ENCODE measurements at regions not wholly inside any gene's neighbourhood (a gene's known extent, or its start where the extent isn't known, plus 50 kb on each side); places are given as distances from the start of the nearest gene placed in this dataset.

GRCh38 chr17:69914520-69914919 is 160.5 kb upstream of the KCNJ16 start:
- no peaks in the 10 kb centered on the region for H3K36me3 ChIP-seq
- no peak for DNase-seq

GRCh38 chr17:69916761-69917160 is 158.3 kb upstream of the KCNJ16 start:
- H3K4me1 ChIP-seq: no peaks in the 10 kb centered on the region
- H3K27ac ChIP-seq: no peak overlapping the region
- no peaks in the 10 kb centered on the region for H3K27me3 ChIP-seq
- no peak for DNase-seq
- no peak overlapping the region for H3K4me3 ChIP-seq
- no peaks in the 10 kb centered on the region for H3K36me3 ChIP-seq
- no peaks in the 10 kb centered on the region for H3K9me3 ChIP-seq (replicated peaks)

More at GRCh38 chr17:69914520-69914919, 160.5 kb upstream of the KCNJ16 start:
- no peaks in the 10 kb centered on the region for H3K27me3 ChIP-seq
- H3K4me3 ChIP-seq: no peak overlapping the region
- H3K27ac ChIP-seq: no peak overlapping the region
- H3K4me1 ChIP-seq: no peaks in the 10 kb centered on the region
- H3K9me3 ChIP-seq (replicated peaks): no peaks in the 10 kb centered on the region

GRCh38 chr17:69918164-69918563 is 156.9 kb upstream of the KCNJ16 start:
- Histone ChIP-seq H3K9me3 (replicated peaks) (no peaks in the 10 kb centered on the region), H3K27ac (no peak overlapping the region), H3K27me3 (no peaks in the 10 kb centered on the region), H3K4me3 (no peak overlapping the region), H3K36me3 (no peaks in the 10 kb centered on the region), H3K4me1 (no peaks in the 10 kb centered on the region)
- DNase-seq: no peak

DNA sequence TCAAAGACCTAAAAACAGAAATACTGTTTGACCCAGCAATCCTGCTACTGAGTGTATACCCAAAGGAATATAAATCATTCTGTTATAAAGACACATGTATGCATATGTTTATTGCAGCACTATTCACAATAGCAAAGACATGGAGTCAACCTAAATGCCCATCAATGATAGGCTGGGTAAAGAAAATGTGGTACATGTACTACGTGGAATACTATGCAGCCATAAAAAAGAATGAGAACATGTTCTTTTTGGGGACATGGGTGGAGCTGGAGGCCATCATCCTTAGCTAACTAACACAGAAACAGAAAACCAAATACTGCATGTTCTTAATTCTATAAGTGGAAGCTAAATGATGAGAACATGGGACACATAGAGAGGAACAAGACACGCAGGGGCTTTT is 155.2 kb upstream of the KCNJ16 start:
- no peak overlapping the region for H3K4me3 ChIP-seq
- DNase-seq: no peak
- H3K27ac ChIP-seq: no peak overlapping the region
- no peaks in the 10 kb centered on the region for H3K9me3 ChIP-seq (replicated peaks)
- H3K27me3 ChIP-seq: no peaks in the 10 kb centered on the region
- no peaks in the 10 kb centered on the region for H3K4me1 ChIP-seq
- H3K36me3 ChIP-seq: no peaks in the 10 kb centered on the region

- Histone ChIP-seq H3K27me3 (no peaks in the 10 kb centered on the region), H3K4me1 (no peaks in the 10 kb centered on the region), H3K36me3 (no peaks in the 10 kb centered on the region), H3K27ac (no peak overlapping the region), H3K4me3 (no peak overlapping the region), H3K9me3 (replicated peaks) (no peaks in the 10 kb centered on the region)
- no peak for DNase-seq
These were observed 154.0 kb upstream of the KCNJ16 start for GRCh38 chr17:69921046-69921445.

- H3K9me3 ChIP-seq (replicated peaks): no peaks in the 10 kb centered on the region
- no peaks in the 10 kb centered on the region for H3K36me3 ChIP-seq
- H3K4me3 ChIP-seq: no peak overlapping the region
- H3K27ac ChIP-seq: no peak overlapping the region
- no peak for DNase-seq
- H3K27me3 ChIP-seq: no peaks in the 10 kb centered on the region
- H3K4me1 ChIP-seq: no peaks in the 10 kb centered on the region
These were observed 146.4 kb upstream of the KCNJ16 start for GRCh38 chr17:69928611-69929010.

DNA sequence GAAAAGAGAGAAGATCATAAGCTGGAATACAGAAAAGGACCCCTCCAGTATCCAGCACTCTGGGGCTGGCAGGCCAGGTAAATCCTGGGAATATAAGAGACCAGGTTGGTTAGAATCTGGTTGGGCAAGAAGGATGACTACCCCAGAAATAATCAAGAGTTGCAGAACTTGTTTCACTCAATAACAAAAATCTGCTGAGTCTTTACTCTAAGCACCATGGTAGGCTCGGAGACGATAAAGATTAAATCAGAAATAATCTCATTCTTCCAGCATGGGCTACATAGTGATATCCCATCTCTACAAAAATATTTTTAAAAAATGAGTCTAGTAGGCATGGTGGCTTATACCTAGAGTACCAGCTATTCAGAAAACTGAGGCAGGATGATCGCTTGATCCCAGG is 138.0 kb upstream of the KCNJ16 start:
- H3K4me3 ChIP-seq: no peak overlapping the region
- H3K9me3 ChIP-seq (replicated peaks): no peaks in the 10 kb centered on the region
- H3K4me1 ChIP-seq: no peaks in the 10 kb centered on the region
- DNase-seq: no peak
- H3K27ac ChIP-seq: no peak overlapping the region
- no peaks in the 10 kb centered on the region for H3K27me3 ChIP-seq
- no peaks in the 10 kb centered on the region for H3K36me3 ChIP-seq

DNA sequence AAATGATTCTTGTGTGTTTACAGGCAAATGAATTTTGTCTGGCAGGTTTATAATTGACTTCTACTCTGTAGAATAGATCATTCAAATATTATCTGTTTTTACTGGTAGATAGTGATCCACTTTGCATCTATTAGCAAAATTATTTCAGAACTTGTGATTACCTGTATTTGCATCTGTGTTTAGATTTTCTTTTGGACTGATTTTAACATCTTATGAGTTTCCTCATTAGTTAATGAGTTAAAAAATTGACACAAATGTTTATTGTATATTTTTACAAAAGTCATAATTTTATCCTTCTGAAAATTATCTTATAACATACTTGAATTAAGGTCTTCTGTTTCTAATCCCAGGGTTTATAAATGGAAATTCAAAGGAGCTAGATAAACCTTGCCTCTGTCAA is 132.0 kb upstream of the KCNJ16 start:
- DNase-seq: no peak
- Histone ChIP-seq H3K27me3 (no peaks in the 10 kb centered on the region; the same call in 1 of the 2 replicates), H3K27ac (no peak overlapping the region), H3K4me3 (no peak overlapping the region), H3K4me1 (no peaks in the 10 kb centered on the region), H3K9me3 (replicated peaks) (no peaks in the 10 kb centered on the region), H3K36me3 (no peaks in the 10 kb centered on the region)

GRCh38 chr17:69944406-69944805 is 130.6 kb upstream of the KCNJ16 start:
- no peak overlapping the region for H3K27ac ChIP-seq
- no peaks in the 10 kb centered on the region for H3K4me1 ChIP-seq
- no peaks in the 10 kb centered on the region for H3K9me3 ChIP-seq (replicated peaks)
- H3K36me3 ChIP-seq: no peaks in the 10 kb centered on the region
- no peak overlapping the region for H3K4me3 ChIP-seq
- no peaks in the 10 kb centered on the region; the same call in 1 of the 2 replicates for H3K27me3 ChIP-seq
- DNase-seq: no peak

DNA sequence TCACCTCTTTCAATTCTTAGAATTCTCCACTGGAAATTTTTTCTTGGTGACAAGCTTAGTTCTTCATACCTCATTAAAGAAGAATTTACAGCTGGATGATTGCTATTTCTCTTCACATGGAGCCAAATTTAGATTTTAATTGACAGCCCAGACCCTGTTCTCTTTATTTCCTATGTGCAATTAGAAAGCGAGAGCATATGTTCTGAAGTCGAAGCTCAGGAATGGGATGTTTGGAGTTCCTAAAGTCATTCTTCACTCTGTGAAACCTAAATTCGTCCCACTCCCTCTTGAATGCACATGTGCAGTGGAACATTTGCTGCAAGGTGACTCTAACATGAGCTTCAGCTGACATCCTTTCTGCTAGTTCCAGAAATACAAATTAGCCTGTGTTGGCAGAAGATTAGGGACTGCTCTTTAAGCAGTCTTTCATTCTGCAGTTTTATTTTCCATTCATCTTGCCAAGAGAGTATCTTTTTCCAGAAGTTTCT is 129.3 kb upstream of the KCNJ16 start:
- Histone ChIP-seq H3K9me3 (replicated peaks) (no peaks in the 10 kb centered on the region), H3K36me3 (no peaks in the 10 kb centered on the region), H3K27ac (no peak overlapping the region), H3K4me3 (no peak overlapping the region), H3K27me3 (no peaks in the 10 kb centered on the region; the same call in 1 of the 2 replicates), H3K4me1 (no peaks in the 10 kb centered on the region)
- DNase-seq: no peak

- no peak overlapping the region for H3K4me3 ChIP-seq
- H3K27ac ChIP-seq: no peak overlapping the region
- no peaks in the 10 kb centered on the region for H3K4me1 ChIP-seq
- no peak for DNase-seq
- H3K9me3 ChIP-seq (replicated peaks): no peaks in the 10 kb centered on the region
- H3K36me3 ChIP-seq: no peaks in the 10 kb centered on the region
- no peaks in the 10 kb centered on the region; the same call in 1 of the 2 replicates for H3K27me3 ChIP-seq
These were observed 127.8 kb upstream of the KCNJ16 start for GRCh38 chr17:69947027-69947759.

- Histone ChIP-seq H3K4me3 (no peak overlapping the region), H3K36me3 (no peaks in the 10 kb centered on the region), H3K9me3 (replicated peaks) (no peaks in the 10 kb centered on the region), H3K27me3 (no peaks in the 10 kb centered on the region; the same call in 1 of the 2 replicates), H3K4me1 (no peaks in the 10 kb centered on the region), H3K27ac (no peak overlapping the region)
- no peak for DNase-seq
These were observed 126.6 kb upstream of the KCNJ16 start for GRCh38 chr17:69948406-69948805.

GRCh38 chr17:69949496-69949895 is 125.5 kb upstream of the KCNJ16 start:
- Histone ChIP-seq H3K4me3 (no peak overlapping the region), H3K27ac (no peak overlapping the region)

GRCh38 chr17:69949973-69950695 is 124.9 kb upstream of the KCNJ16 start:
- H3K27me3 ChIP-seq: no peaks in the 10 kb centered on the region
- no peak overlapping the region for H3K4me3 ChIP-seq
- no peak overlapping the region for H3K27ac ChIP-seq
- no peaks in the 10 kb centered on the region for H3K4me1 ChIP-seq
- no peak for DNase-seq
- H3K9me3 ChIP-seq (replicated peaks): no peaks in the 10 kb centered on the region
- no peaks in the 10 kb centered on the region for H3K36me3 ChIP-seq

More at GRCh38 chr17:69949496-69949895, 125.5 kb upstream of the KCNJ16 start:
- H3K36me3 ChIP-seq: no peaks in the 10 kb centered on the region
- no peaks in the 10 kb centered on the region for H3K4me1 ChIP-seq
- H3K27me3 ChIP-seq: no peaks in the 10 kb centered on the region
- no peaks in the 10 kb centered on the region for H3K9me3 ChIP-seq (replicated peaks)
- no peak for DNase-seq

- Histone ChIP-seq H3K4me3 (no peak overlapping the region), H3K9me3 (replicated peaks) (no peaks in the 10 kb centered on the region), H3K4me1 (no peaks in the 10 kb centered on the region), H3K27me3 (no peaks in the 10 kb centered on the region), H3K27ac (no peak overlapping the region), H3K36me3 (no peaks in the 10 kb centered on the region)
- no peak for DNase-seq
These were observed 124.2 kb upstream of the KCNJ16 start for GRCh38 chr17:69950701-69951418.

All from SJCRH30 (cell line).